Mesenchymal stem cell (in vitro differentiated cells and primary cell): ENCODE measurements at regions not wholly inside any gene's neighbourhood (a gene's known extent, or its start where the extent isn't known, plus 50 kb on each side); places are given as distances from the start of the nearest gene placed in this dataset.

ENCODE experiments used
- DNase-seq: peaks from one replicate; pipeline ENCODE4 v3.0.0-alpha.2; 2013
- H2AFZ ChIP-seq: one replicate; pipeline ENCODE4 v1.6.1; 2013; ENCODE audit warnings: low read depth, mild to moderate bottlenecking, control low read depth, inconsistent platforms, low read length, moderate library complexity
- H2AK5ac ChIP-seq: 2 replicates; pipeline ENCODE4 v1.6.1; 2013; ENCODE audit warnings: low read length, moderate library complexity, mild to moderate bottlenecking, inconsistent platforms; ENCODE audit not compliant: severe bottlenecking
- H2BK120ac ChIP-seq: one replicate; pipeline ENCODE4 v1.6.1; 2013; ENCODE audit warnings: low read depth, mild to moderate bottlenecking, inconsistent platforms, low read length, moderate library complexity
- H2BK12ac ChIP-seq, 2 experiments: one replicate each; pipeline ENCODE4 v1.6.1; 2013; ENCODE audit warnings: inconsistent platforms in 2 of 2, low read length in 2 of 2, mild to moderate bottlenecking in 2 of 2, moderate library complexity in 2 of 2, control low read depth in 1 of 2
- H2BK15ac ChIP-seq: one replicate; pipeline ENCODE4 v1.6.1; 2013; ENCODE audit warnings: mild to moderate bottlenecking, low read depth, inconsistent platforms; ENCODE audit not compliant: poor library complexity, severe bottlenecking
- H2BK5ac ChIP-seq: 2 replicates; pipeline ENCODE4 v1.6.1; 2013; ENCODE audit warnings: low read depth, mild to moderate bottlenecking, low read length, control low read depth, inconsistent platforms; ENCODE audit not compliant: poor library complexity, severe bottlenecking
- H3K14ac ChIP-seq, 2 experiments: one replicate each; pipeline ENCODE4 v1.6.1; 2013; ENCODE audit warnings: inconsistent platforms in 2 of 2, low read length in 2 of 2, control low read depth in 1 of 2, mild to moderate bottlenecking in 1 of 2, moderate library complexity in 1 of 2
- H3K18ac ChIP-seq, 2 experiments: one replicate each; pipeline ENCODE4 v1.6.1; 2013; ENCODE audit warnings: inconsistent platforms in 2 of 2, low read length in 2 of 2, control low read depth in 1 of 2, low read depth in 1 of 2, mild to moderate bottlenecking in 1 of 2
- H3K23ac ChIP-seq, 2 experiments: one replicate each; pipeline ENCODE4 v1.6.1; 2013; ENCODE audit warnings: inconsistent platforms in 2 of 2, low read length in 2 of 2, mild to moderate bottlenecking in 2 of 2, moderate library complexity in 2 of 2, control low read depth in 1 of 2
- H3K27ac ChIP-seq: 2 replicates; pipeline ENCODE4 v1.5.1; 2013; ENCODE audit warnings: mild to moderate bottlenecking, moderate library complexity, low read length, control low read depth, inconsistent platforms; ENCODE audit not compliant: poor library complexity, severe bottlenecking
- H3K27me3 ChIP-seq, 2 experiments: 2 replicates each; pipeline versions ENCODE4 v1.6.1 to v1.7.0; 2013; ENCODE audit warnings: low read length in 2 of 2, mild to moderate bottlenecking in 2 of 2, moderate library complexity in 2 of 2, control low read depth in 1 of 2, inconsistent platforms in 1 of 2; ENCODE audit not compliant: control insufficient read depth in 1 of 2, insufficient read depth in 1 of 2
- H3K36me3 ChIP-seq, 2 experiments: 2 replicates each; pipeline versions ENCODE4 v1.6.1 to v1.7.0; 2013; ENCODE audit warnings: low read length in 2 of 2, control low read depth in 1 of 2, inconsistent platforms in 1 of 2, low read depth in 1 of 2, mild to moderate bottlenecking in 1 of 2; ENCODE audit not compliant: insufficient read depth in 2 of 2, control insufficient read depth in 1 of 2
- H3K4ac ChIP-seq, 2 experiments: one replicate each; pipeline ENCODE4 v1.6.1; 2013; ENCODE audit warnings: inconsistent platforms in 2 of 2, low read length in 2 of 2, mild to moderate bottlenecking in 2 of 2, moderate library complexity in 2 of 2, control low read depth in 1 of 2, low read depth in 1 of 2
- H3K4me1 ChIP-seq: 2 replicates; pipeline ENCODE4 v1.6.1; 2013; ENCODE audit warnings: low read depth, low read length, control low read depth; ENCODE audit not compliant: control insufficient read depth, insufficient read depth
- H3K4me2 ChIP-seq: 2 replicates; pipeline ENCODE4 v1.6.1; 2013; ENCODE audit warnings: low read length, mild to moderate bottlenecking, inconsistent platforms; ENCODE audit not compliant: poor library complexity, severe bottlenecking
- H3K4me3 ChIP-seq, 2 experiments: 2 replicates each; pipeline versions ENCODE4 v1.5.1 to v1.7.0; 2013; ENCODE audit warnings: low read length in 2 of 2, mild to moderate bottlenecking in 2 of 2, control low read depth in 1 of 2, low read depth in 1 of 2; ENCODE audit not compliant: insufficient read depth in 1 of 2
- H3K79me1 ChIP-seq: replicated peaks from 2 replicates; pipeline ENCODE4 v1.6.1; 2013; ENCODE audit warnings: mild to moderate bottlenecking, control low read depth, low read length, inconsistent platforms; ENCODE audit not compliant: poor library complexity, severe bottlenecking
- H3K9ac ChIP-seq: 2 replicates; pipeline ENCODE4 v1.7.0; 2013; ENCODE audit warnings: mild to moderate bottlenecking, low read length, moderate library complexity
- H3K9me3 ChIP-seq: 2 replicates; pipeline ENCODE4 v1.7.0; 2013; ENCODE audit warnings: mild to moderate bottlenecking, low read length; ENCODE audit not compliant: control insufficient read depth
- H4K8ac ChIP-seq: one replicate; pipeline ENCODE4 v1.6.1; 2013; ENCODE audit warnings: inconsistent platforms, mild to moderate bottlenecking, low read length, moderate library complexity
- H4K91ac ChIP-seq: one replicate; pipeline ENCODE4 v1.6.1; 2013; ENCODE audit warnings: mild to moderate bottlenecking, low read length, inconsistent platforms
- WGBS: methylation state at CpG from one replicate; pipeline ENCODE4 v1.1.7; 2013; ENCODE audit warnings: mixed read lengths; 5-methylcytosine and 5-hydroxymethylcytosine counted together

- Histone ChIP-seq H3K4ac (no peak overlapping the region), H4K91ac (no peak overlapping the region), H3K9ac (no peak overlapping the region), H3K9me3 (peaks cover 3% of the 10 kb centered on the region), H2AFZ (no peak overlapping the region), H3K18ac (peak overlapping the region in 1 of 2 experiments; percentile 2), H3K36me3 (no peaks in the 10 kb centered on the region), H3K79me1 (no peaks in the 10 kb centered on the region), H2BK5ac (no peak overlapping the region), H3K23ac (no peak overlapping the region), H2BK12ac (no peak overlapping the region), H2AK5ac (no peak overlapping the region), H3K4me2 (no peak overlapping the region), H3K4me1 (no peaks in the 10 kb centered on the region), H2BK15ac (no peak overlapping the region), H3K14ac (no peak overlapping the region), H2BK120ac (no peak overlapping the region), H3K27ac (no peak overlapping the region), H3K27me3 (no peaks in the 10 kb centered on the region), H4K8ac (no peak overlapping the region), H3K4me3 (no peak overlapping the region)
- no peak for DNase-seq
- 82% methylated on average over 1 of the region's 1 CpG for WGBS
These were observed 161.4 kb upstream of the RARB start for GRCh38 chr3:25266677-25267076.

GRCh38 chr3:25272090-25272489, 156.0 kb upstream of the RARB start:
- Histone ChIP-seq H2BK120ac (no peak overlapping the region), H2BK5ac (no peak overlapping the region), H2AK5ac (no peak overlapping the region), H3K9ac (no peak overlapping the region), H3K36me3 (no peaks in the 10 kb centered on the region), H3K27ac (no peak overlapping the region), H2AFZ (no peak overlapping the region), H3K4me3 (no peak overlapping the region), H4K91ac (no peak overlapping the region), H3K14ac (no peak overlapping the region), H3K4ac (no peak overlapping the region), H4K8ac (no peak overlapping the region), H3K79me1 (no peaks in the 10 kb centered on the region), H3K4me2 (no peak overlapping the region), H2BK15ac (no peak overlapping the region), H3K18ac (no peak overlapping the region), H2BK12ac (no peak overlapping the region), H3K27me3 (no peaks in the 10 kb centered on the region), H3K4me1 (no peaks in the 10 kb centered on the region), H3K23ac (no peak overlapping the region), H3K9me3 (no peaks in the 10 kb centered on the region)
- no peak for DNase-seq
- WGBS = 94% methylated on average over 3 of the region's 3 CpGs

DNA sequence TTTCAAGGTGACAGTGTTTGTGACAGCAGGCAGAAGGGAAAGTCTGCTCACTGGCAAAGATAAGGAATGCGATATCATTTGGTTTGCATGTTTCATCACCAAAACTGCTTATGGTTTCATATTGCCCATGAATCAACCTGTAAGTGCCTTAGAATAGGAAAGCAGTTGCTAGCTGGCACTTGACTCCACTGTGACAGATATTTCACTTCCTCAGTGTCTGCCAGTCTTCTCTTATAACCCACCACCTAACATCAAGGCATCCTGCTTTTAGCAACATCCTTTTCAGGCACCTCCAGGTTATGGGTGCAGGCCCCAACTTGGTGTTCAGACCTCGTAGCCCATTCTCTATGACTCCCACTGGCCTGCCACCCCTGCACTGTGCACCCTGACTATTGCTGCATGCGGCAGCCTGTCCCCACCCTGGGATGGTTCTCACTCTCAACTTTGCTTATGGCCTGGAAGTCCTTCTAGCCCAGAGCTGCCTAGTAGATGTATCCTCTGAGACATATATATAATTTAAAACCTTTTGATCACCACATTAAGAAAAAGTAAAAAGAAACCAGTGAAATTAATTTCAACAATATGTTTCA, 154.4 kb upstream of the RARB start:
- peak overlapping the region; percentile 12 for H4K8ac ChIP-seq
- no peaks in the 10 kb centered on the region for H3K4me1 ChIP-seq
- H2BK12ac ChIP-seq = no peak overlapping the region
- no peak overlapping the region for H3K9ac ChIP-seq
- H3K27me3 ChIP-seq = no peaks in the 10 kb centered on the region
- no peak for DNase-seq
- peak overlapping the region in 1 of 2 experiments; percentile 1 for H3K18ac ChIP-seq
- H3K9me3 ChIP-seq = no peaks in the 10 kb centered on the region
- H2AFZ ChIP-seq = no peak overlapping the region
- H3K4me2 ChIP-seq = no peak overlapping the region
- H3K4ac ChIP-seq = no peak overlapping the region
- no peak overlapping the region for H4K91ac ChIP-seq
- 89% methylated on average over 3 of the region's 3 CpGs for WGBS
- H2BK5ac ChIP-seq = no peak overlapping the region
- no peak overlapping the region for H2BK120ac ChIP-seq
- no peak overlapping the region for H3K23ac ChIP-seq
- H3K27ac ChIP-seq = no peak overlapping the region
- H2AK5ac ChIP-seq = no peak overlapping the region
- H3K79me1 ChIP-seq = no peaks in the 10 kb centered on the region
- no peak overlapping the region for H3K14ac ChIP-seq
- no peak overlapping the region for H3K4me3 ChIP-seq
- H3K36me3 ChIP-seq = no peaks in the 10 kb centered on the region
- no peak overlapping the region for H2BK15ac ChIP-seq

- H3K4ac ChIP-seq = no peak overlapping the region
- H2BK12ac ChIP-seq = no peak overlapping the region
- H3K79me1 ChIP-seq = no peaks in the 10 kb centered on the region
- no peaks in the 10 kb centered on the region for H3K27me3 ChIP-seq
- no peaks in the 10 kb centered on the region for H3K36me3 ChIP-seq
- no peak overlapping the region for H2BK120ac ChIP-seq
- H3K14ac ChIP-seq = no peak overlapping the region
- no peak overlapping the region for H2AFZ ChIP-seq
- no peak overlapping the region for H2BK15ac ChIP-seq
- no peaks in the 10 kb centered on the region for H3K4me1 ChIP-seq
- H3K18ac ChIP-seq = no peak overlapping the region
- H4K91ac ChIP-seq = no peak overlapping the region
- no peak overlapping the region for H3K23ac ChIP-seq
- no peak overlapping the region for H3K9ac ChIP-seq
- H3K4me3 ChIP-seq = no peak overlapping the region
- no peak overlapping the region for H3K4me2 ChIP-seq
- no peak overlapping the region for H3K27ac ChIP-seq
- no peak overlapping the region for H2BK5ac ChIP-seq
- H4K8ac ChIP-seq = no peak overlapping the region
- no peak for DNase-seq
- H2AK5ac ChIP-seq = no peak overlapping the region
- H3K9me3 ChIP-seq = no peaks in the 10 kb centered on the region
These were observed 150.6 kb upstream of the RARB start for GRCh38 chr3:25277503-25277902.
